ENCODE measurements at regions not wholly inside any gene's neighbourhood (a gene's known extent, or its start where the extent isn't known, plus 50 kb on each side); places are given as distances from the start of the nearest gene placed in this dataset.

GRCh38 chr6:80541181-80541580 lies 434.7 kb downstream of the BCKDHB start:
- TF ChIP-seq, protein P1, sequence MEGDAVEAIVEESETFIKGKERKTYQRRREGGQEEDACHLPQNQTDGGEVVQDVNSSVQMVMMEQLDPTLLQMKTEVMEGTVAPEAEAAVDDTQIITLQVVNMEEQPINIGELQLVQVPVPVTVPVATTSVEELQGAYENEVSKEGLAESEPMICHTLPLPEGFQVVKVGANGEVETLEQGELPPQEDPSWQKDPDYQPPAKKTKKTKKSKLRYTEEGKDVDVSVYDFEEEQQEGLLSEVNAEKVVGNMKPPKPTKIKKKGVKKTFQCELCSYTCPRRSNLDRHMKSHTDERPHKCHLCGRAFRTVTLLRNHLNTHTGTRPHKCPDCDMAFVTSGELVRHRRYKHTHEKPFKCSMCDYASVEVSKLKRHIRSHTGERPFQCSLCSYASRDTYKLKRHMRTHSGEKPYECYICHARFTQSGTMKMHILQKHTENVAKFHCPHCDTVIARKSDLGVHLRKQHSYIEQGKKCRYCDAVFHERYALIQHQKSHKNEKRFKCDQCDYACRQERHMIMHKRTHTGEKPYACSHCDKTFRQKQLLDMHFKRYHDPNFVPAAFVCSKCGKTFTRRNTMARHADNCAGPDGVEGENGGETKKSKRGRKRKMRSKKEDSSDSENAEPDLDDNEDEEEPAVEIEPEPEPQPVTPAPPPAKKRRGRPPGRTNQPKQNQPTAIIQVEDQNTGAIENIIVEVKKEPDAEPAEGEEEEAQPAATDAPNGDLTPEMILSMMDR (IDR thresholded peaks at IDR 0.05; ENCODE audit: extremely low read depth, missing control alignments), result no peak
- no peak for DNase-seq (ENCODE audit: low spot score)

- TF ChIP-seq, protein P1 (IDR thresholded peaks at IDR 0.05; ENCODE audit: extremely low read depth, missing control alignments), result no peak
- no peak for DNase-seq (ENCODE audit: low spot score)
Measured at GRCh38 chr6:80540700-80541099, 434.2 kb downstream of the BCKDHB start.

DNA sequence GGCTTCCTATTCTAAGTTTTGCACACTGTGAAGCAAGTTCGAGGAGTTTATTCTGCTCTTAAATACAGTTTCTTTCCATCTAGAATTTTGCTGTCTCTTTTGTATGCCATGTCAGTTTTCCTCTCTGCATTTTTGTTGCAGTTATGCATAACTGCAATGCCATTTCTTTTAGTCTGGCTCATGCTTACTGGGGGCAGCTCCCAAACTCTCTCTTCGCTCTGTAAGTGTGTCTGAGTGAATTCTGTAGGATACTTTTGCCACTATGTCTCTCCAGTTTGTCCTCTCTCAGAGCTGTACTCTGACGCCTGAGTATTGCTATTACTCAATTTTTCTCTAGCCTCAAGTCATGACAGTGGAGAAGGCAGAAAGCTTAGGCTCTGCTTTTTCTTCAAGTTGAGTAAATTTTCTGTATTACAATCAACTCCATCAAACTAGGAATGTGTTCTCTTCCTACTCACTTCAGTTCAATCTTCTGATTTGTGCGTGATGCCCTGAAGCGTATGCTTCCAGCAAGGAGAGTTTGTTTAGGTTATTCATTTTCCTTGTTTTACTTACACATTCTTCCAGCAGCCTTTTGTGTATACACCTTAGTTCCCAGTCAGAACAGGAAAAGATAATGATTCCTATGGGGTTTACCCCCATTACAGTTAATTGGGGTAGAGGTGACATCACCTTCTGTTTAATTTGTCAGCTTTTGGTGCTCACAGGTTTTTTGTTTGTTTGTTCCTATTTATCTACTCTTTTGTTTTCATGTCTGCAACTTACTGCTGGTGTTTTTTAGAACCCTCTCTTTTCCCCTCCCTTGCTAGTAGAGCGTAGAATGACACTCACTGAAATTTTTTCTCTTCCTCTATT lies 430.9 kb downstream of the BCKDHB start:
- no peak for DNase-seq (ENCODE audit: low spot score)
- TF ChIP-seq, protein P1 (IDR thresholded peaks at IDR 0.05; ENCODE audit: extremely low read depth, missing control alignments), result no peak

- TF ChIP-seq, protein P1 (IDR thresholded peaks at IDR 0.05; ENCODE audit: extremely low read depth, missing control alignments), result no peak
- no peak for DNase-seq (ENCODE audit: low spot score)
Measured at GRCh38 chr6:80535914-80536565, 429.6 kb downstream of the BCKDHB start.

DNA sequence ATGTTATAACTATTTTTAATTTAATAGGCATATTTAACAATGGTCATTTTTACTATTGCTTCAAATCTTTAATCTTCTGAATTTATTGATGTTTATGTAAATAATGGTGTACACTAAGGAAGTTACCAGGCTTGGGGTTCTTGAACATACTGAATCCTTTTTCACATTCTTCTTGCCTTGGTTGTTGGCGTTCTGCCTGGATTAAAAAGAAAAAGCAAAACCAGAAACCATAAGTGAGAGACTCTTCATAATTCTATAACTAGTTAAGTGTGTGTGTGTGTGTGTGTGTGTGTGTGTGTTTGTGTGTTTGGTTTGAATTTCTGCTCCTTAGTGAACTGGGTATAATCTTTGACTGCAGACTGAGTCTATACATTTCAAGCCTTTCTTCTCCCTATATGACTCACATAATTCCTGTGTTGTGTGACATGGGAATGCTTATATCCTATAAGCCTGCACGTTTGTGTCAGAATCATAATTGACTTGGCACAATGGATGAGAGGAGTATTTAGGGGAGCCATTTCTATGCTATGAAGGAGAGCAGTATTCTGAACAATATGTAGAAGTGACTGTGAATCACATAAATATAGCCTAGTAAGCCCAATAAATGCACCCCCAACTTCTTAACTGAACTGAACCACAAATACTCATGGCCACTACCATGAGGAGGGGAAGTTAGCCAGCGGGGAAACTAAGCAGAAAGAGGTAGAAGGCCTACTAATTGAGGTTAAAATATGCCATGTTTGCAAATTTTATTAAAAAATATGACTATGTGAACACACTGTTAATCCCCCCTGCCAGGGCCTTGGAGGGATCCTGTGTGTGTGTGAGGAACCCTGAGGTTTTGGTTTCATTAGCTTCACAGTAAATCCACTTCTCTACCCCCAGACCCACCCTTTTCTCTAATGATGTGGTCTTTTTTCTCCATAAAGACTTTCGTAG lies 425.5 kb downstream of the BCKDHB start:
- DNase-seq (ENCODE audit: low spot score), result no peak
- TF ChIP-seq, protein P1 (IDR thresholded peaks at IDR 0.05; ENCODE audit: extremely low read depth, missing control alignments), result no peak

- TF ChIP-seq, protein P1 (IDR thresholded peaks at IDR 0.05; ENCODE audit: extremely low read depth, missing control alignments), result no peak
- DNase-seq (ENCODE audit: low spot score), result no peak
Measured at GRCh38 chr6:80530103-80530502, 423.6 kb downstream of the BCKDHB start.

Data from GM20000 (cell line).